GM18508 (cell line): ENCODE measurements at regions not wholly inside any gene's neighbourhood (a gene's known extent, or its start where the extent isn't known, plus 50 kb on each side); places are given as distances from the start of the nearest gene placed in this dataset.

Source experiments
- ATAC-seq: cut with Tn5 transposase; IDR thresholded peaks from one replicate; pipeline ENCODE4 v1.9.1; 2021; ENCODE audit warnings: moderate number of reproducible peaks; ENCODE audit not compliant: insufficient read depth, unreplicated experiment

DNA sequence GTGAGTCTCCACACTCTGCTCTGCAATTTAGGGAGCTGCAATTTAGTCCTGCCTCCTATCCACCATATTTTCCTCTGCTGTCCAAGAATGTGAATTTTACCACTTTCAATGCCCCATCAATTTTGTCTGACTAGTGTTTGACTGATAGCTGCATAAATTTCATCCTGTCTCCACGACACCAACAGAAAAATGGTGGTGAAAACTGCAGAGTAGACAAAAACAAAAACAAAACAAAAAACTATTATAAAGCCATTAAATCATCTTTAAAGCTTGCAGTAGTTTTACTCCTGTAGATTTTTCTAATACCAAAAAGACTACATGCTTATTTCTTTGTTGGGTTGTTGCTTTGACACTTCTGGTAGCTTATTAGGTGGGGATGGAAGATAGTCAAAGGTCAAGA is 322.0 kb downstream of the PAX1 start:
- ATAC-seq = no peak

DNA sequence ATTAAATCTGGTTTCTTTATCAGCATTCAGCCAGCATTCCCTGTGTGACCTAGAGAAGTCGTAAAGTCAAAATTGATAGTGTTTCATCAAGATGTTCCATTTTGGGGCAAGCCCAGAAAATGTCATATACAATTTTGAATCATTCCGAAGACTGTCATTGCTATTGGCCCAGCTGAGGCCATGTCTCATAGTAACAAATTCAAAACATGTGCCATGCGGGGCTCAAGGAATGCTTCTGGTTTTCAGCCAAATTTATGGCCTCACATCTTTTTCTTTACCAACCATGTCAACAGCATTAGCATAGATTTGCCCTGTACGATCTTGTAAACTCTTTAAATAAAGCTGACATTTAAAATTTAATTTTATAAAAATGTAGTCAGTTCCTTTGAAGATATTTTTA is 314.7 kb downstream of the PAX1 start:
- no peak for ATAC-seq

DNA sequence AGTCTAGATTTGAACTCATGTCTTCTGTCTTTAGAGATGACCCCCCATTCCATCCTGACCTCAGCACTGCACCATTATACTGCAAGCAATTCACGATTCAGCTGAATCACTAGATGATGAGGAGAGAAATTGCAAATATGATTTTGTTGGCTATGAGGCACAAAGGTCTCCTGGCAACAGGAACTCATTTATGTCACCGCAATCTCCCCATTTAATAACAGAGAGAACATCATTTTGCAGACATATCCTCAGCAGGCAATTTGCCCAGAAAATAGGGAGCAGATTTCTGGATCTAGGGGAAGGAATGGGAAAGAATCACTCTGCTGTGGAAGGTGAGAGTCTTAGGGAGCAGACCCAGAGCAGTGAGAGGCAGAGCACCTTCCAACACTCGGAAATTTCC is 303.0 kb downstream of the PAX1 start:
- ATAC-seq = no peak

DNA sequence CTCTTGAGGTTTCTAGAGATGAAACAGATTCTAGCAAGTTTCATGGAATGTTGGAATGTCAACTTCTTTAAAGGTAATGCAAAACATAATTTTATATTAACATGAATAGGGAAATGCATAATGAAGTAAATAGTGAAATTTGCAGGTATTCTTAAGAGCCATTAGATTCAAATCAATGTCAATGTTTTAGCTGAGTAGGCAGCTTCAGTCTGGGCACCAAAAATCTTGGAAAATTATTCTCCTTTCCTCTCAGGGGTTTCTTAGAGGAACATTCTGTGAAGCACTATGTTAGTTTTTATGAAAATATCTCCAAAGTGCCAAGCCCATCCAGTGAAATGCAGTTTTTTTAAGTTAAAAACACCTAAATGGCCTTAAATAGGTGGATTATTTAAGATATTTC is 300.8 kb downstream of the PAX1 start:
- no peak for ATAC-seq

DNA sequence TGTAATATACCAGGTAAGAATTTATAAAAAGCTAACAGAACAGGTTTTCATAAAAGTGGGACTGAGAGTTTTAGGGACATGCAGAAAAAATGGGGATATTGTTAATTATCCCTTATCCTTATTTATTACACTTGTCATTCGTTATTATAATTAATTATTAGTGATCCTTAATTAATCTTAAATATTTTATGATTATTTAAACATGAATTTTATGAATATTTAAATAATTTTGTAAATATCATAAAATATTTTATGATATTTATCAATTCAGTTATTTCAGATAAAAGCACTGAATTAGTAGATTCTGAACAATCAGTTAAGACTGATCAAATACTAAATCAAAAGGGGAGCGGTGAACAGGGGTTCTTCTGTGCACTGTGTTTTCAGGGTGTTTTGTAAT is 300.1 kb downstream of the PAX1 start:
- ATAC-seq = no peak

DNA sequence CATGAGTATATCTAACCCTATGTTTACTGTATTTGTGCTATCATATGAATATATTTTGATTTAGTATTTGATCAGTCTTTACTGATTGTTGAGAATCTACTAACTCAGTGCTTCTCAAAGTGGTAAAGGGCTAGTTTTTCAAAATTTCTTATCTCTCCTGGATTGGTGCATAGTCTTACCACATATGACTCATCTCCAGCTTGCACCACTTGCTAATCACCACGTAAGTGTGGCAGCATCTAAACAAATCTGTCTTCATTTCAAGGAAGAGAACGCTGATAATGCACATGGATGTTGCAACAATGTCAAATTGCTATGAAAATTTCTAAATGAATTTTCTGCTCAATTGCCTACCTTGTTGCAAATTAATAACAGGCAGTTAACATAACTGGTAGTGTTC is 299.5 kb downstream of the PAX1 start:
- ATAC-seq = no peak

DNA sequence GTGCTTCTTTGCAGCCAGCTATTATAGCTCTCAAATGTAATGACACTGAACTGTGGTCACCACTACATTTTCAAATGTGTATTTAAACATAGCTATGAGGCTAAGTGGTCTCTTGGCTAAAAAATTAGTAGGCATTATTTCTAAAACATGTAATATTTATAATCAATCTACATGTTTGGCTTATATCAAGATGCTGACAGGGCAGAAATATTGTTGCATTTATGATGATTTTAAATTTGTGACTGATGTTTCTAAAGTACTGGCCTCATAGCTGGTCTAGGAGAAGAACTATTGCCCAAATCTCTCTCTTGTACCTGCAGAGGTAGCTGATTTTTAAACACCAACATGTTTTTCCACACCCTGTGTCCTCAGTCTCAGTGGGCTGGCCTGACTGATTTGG is 298.2 kb downstream of the PAX1 start:
- no peak for ATAC-seq

DNA sequence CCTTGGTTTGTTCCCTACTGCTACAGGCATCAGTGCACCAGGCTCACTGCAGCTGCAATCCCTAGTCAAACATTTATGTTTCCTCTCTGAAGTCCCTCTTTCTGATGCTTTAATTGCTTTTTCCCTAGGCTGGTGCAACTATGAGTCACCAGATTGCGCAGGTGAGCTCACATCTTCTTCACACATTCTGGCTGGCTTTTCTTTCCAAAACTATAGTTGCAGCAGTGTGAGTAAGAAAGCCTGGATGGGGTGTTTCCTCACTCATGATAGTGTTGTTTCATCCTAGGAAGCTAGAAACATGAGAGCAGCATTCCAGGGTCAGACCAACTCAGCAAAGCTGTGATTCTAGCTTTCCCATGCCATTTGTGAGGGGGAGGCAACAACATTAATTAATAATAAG is 296.4 kb downstream of the PAX1 start:
- no peak for ATAC-seq

DNA sequence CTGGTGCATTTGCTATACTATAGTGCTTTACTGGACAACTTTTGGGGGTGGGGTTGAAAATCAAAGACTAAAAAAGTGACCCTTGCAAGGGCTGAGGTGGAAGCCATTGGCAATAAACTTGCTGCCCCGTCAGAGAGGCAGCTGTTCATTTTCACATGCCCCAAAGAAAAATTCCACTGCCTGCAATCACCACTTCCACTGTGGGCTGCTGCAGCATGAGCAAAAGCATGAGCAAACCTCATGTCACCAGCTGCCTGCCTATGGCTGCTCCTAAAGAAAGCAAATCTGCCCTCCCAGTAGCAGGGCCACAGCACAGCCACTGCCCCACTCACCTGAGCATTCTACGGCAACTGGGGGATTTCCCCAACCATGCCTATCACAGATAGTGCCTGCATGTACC is 290.0 kb downstream of the PAX1 start:
- no peak for ATAC-seq

DNA sequence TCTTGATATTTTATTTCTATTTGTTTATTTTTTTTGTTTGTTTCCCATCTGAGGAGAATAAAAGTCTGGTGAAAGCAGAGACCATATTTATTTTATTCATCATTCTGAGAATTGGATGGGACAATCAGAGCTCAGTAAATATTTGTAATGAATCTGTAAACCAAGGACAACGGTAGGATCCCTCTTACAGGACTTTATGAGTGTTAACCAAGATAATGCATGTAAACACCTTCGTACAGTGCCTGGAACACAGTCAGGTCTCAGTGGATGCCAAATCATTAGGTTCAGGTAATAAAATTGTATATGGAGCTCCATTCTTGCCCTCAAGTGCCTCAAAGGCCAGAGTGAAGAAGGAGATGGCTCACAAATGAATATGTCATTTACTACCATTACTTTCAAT is 288.7 kb downstream of the PAX1 start:
- no peak for ATAC-seq

DNA sequence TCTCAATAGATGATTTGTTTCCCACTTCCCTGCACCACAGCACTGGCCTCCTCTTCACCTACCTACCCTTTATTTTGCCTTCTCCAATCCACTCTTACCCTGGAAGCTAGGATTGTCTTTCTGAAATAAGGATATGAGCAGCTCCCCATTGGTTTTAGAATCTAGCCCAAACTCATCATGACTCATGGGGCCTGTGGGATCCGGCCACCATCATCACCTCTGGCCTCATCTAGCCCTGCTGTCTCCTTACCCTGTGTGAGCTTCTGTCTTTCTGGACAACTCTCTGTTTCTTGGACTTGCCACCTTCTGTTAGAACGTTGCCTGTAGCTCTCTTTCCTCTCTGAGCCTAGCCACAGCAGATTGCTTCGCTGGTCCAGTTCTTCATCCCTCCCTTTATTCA is 277.1 kb downstream of the PAX1 start:
- no peak for ATAC-seq

DNA sequence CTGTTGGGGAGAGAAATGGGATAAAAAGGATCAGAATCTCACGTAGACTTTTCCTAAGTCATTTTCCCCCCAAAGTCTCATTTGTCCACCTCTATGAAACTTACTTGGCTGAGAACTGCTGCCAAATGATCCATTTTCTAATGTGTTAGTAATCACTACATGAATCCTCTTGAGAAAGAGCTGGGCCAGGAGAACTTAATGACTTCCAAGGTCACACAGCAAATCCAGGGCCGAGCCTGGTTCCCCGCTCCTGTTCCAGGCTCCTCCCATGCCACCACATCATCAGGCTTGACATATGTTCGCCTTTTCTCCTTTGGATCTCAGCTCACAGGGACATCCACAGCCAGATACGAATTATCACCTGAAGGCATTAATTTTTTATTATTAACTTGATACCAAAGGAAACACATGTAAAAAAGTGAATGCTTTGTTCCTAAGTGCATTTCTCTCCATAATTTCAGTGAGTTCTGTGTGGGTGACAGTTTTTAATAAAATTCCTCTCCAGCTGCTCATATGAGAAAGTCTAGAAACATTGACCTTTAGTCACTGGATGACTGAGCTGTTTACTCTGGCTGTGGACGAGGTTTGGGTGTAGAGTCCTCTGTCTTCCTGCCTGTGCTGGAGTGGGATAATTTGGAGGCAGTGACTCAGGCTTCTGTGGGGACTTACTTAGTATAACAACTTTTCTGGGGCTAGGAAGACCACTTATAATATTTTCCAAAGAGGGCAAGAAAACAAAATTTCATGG is 276.3 kb downstream of the PAX1 start:
- no peak for ATAC-seq

DNA sequence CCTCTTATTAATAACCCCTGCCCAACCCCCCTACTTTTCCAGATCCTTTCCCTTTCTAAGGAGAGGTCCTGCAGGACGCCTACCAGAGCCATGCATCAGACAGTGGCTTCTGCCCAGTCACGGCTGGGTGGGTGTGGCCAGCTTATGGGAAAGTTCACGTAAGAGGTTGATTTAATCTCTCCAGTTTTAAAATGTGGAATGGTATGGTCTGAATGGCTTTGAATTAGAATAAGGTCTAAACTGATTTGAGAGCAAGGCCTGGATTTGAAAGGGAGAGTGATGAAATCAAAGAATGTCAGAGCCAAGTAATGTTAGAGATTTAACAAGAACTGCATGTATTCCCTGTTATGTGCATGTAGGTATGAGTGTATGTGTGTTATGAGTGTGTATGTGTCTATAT is 275.7 kb downstream of the PAX1 start:
- ATAC-seq = no peak

DNA sequence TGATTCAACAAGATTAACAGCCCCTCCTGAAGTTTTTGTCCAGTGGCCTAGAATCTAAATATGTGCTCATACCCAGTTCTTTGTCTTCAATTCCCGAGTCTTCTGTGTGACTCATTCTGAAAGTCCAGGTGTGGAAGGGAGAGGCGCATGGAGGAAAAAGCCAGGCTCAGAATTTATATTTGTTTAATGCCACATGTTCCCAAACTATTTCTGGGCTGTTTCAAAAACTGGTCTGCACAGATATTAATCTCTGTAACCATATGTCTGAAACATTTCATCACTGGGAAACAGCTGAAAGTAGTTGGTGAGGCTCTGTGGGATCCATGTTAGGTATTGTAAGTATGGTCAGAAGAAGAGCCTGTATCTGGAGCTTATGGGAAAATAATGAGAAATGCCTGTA is 266.0 kb downstream of the PAX1 start:
- no peak for ATAC-seq

DNA sequence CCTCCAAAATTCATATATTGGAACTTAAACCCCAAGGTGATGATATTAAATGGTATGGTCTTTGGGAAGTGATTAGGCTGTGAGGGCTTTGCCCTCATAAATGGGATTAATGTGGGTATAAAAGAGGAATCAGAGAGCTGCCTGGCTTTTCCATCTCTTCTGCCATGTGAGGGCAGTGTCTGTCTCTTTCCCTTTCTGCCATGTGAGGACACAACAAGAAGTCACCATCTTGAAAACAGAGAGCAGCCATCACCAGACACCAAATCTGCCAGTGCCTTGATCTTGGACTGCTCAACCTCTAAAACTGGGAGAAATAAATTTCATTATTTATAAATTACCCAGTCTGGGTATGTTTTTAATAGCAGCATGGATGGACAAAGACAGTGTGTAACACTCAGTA is 263.0 kb downstream of the PAX1 start:
- ATAC-seq = no peak

DNA sequence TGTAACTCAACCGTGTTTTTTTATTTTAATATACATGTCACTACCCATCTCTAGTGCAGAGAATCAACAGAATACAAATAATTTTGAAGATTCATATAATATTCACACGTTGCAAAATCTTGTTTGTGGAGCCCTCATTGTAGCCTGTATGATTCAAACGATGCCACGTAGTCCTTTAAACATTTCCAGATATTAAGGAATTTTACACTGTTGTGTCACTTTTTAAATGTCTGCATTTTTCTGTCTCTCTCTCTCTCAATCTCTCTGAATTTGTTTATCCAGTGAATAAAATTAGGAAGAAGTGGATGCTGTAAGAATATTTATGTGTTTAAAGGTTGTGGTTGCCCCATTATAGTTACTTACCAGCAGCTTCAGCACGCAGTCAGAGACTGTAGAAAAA is 262.0 kb downstream of the PAX1 start:
- ATAC-seq = no peak

DNA sequence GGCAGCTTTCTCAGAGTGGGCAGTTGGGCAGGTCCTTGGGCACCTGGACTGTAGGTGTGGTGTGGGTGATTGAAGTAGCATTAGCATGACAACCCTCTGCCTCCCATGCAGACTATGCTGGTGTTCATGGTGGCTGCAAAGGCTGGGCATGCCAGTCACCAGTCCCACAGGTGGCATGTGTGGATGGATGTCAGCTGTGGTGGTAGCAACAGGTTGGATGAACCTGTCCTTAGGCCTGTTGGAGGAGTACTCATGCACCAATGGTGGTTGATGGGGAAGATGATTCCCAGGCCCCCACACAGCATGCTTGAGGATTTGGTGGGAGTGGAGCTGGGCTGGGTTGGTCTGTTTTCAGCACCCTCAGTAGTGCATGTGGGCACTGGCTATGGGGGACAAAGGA is 251.1 kb downstream of the PAX1 start:
- no peak for ATAC-seq

DNA sequence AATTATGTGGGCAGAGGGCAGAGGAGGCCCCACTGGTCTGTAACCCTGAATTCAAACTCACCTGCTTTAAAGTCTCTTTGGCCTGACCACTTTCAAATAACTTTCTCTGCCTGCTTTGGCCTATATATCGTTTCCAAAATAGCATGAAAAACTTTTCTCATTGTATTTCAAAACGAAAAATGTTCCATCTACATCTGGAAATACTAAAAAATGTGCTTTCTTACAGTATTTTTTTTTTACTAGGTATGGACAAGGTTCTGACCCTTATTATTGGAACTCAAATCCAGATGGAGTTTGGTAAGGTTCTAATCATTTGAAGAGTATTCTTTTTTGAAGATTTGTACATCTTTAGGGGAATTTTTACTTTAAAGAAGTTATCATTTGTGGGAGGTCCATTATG is 241.9 kb downstream of the PAX1 start:
- no peak for ATAC-seq

DNA sequence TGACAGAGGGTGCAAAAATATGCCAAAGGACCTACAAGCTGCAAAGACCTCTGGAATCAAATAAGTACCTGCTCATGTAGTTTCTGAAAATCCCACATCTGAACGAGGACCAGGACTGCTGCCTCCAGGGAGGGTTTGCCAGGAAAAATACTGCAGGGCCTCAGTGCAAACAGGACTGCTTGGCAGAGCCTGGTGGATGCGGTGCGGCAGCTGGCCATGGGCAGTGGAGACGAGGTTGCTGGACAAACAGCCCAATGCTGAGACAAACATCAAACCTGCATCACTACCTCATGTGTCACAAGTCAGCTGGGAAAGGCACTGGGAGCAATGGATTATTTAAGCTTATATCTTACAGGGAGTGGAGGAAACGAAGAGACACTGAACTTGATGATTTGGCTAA is 238.8 kb downstream of the PAX1 start:
- no peak for ATAC-seq

DNA sequence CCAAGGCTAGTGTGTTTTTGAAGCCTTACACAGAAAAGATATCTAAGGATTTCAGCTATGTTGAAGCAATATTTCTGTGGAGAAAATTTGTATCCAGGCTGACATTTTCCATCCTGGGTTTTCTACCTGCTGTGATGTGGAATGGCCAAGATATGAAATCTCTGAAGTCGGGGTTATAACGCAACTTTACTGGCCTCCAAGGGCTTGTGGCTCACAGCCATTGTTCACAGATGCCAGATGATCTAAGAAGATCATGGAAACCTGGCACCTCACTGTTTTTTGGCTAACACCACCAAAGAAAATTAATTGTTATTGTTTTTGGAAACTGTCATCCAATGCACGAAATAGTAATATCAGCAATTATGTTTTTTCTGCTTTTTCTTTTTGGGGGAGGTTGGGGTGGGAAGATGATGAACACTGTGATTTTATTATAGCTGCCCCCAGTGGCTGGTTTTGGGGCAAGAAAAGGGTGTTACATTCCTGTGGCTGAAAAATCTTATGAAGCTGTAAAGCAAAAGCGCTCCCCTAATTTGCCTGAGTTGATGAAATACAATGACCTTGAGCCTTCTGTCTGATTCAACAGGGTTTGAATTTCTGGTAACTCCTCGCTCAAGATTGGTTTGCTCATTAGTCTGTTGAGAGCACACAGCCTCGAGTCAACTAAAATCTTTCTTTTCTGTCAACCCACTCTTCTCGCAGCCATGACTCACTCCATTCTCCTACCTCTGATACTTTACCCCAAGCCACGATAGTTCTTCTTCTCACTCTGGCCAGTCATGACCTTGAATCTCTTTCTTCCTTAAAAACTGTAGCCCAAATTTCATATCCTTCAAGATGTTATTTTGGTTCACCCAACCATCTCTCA is 236.7 kb downstream of the PAX1 start:
- no peak for ATAC-seq

DNA sequence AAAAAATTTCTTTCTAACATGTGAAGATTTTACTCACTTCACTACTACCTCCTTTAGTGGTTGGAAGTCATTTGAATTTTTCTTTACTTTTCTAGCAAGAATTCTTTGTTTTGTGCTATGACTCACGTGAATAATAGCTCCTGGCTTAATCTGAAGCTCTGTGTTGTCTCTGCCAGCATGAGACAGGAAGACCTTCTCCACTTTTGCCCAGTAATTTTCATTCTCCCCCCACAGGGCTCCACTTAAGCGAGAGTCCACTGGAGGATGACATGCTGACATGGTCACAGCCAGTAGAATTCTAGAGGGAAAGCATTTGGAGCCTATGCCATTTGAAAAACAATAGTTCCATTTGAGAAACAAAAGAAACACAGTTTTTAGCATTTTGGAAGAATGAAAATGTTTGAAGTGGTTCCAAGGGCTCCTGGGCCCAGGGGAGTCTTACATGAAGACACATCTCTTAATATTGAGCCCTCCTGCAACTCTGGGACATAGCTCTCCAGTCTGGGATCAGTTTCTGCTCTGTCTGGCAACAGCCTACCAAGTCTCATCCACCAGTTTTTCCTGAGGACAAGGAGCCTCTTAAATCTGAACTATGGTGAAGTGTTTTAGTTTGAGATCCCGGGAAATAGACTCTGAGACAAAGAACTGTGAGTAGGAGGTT is 231.4 kb downstream of the PAX1 start:
- ATAC-seq = no peak
